HEK293 (cell line): ENCODE measurements at regions not wholly inside any gene's neighbourhood (a gene's known extent, or its start where the extent isn't known, plus 50 kb on each side); places are given as distances from the start of the nearest gene placed in this dataset.

Experiments
- GFI1B ChIP-seq: fragments of 450-650 bp; formaldehyde crosslinking; IDR thresholded peaks from 2 replicates; pipeline ENCODE4 v1.5.1; 2016; ENCODE audit warnings: missing biosample characterization, missing genetic modification characterization
- HOXA7 ChIP-seq: sonication (generic); formaldehyde crosslinking; IDR thresholded peaks from 2 replicates; pipeline ENCODE4 v1.8.1; 2022; ENCODE audit warnings: missing genetic modification reagents, borderline replicate concordance
- KLF1 ChIP-seq: fragments of 450-650 bp; formaldehyde crosslinking; IDR thresholded peaks from 2 replicates; pipeline ENCODE4 v1.5.1; 2016; ENCODE audit warnings: missing biosample characterization, missing genetic modification characterization
- TCF7L2 ChIP-seq: IDR thresholded peaks from 2 replicates; pipeline ENCODE4 v1.6.1; 2011; ENCODE audit warnings: low read depth, mild to moderate bottlenecking, inconsistent platforms, low read length, moderate library complexity, borderline replicate concordance
- ZBTB21 ChIP-seq: fragments of 450-650 bp; formaldehyde crosslinking; IDR thresholded peaks from 2 replicates; pipeline ENCODE4 v1.5.1; 2017; ENCODE audit warnings: missing biosample characterization, missing genetic modification characterization
- ZFP41 ChIP-seq: fragments of 450-650 bp; formaldehyde crosslinking; IDR thresholded peaks from 2 replicates; pipeline ENCODE4 v1.5.1; 2016; ENCODE audit warnings: missing biosample characterization, missing genetic modification characterization, borderline replicate concordance
- ZNF138 ChIP-seq: fragments of 450-650 bp; formaldehyde crosslinking; IDR thresholded peaks from 2 replicates; pipeline ENCODE4 v1.5.1; 2016; ENCODE audit warnings: missing biosample characterization, missing genetic modification characterization, borderline replicate concordance
- TF ChIP-seq, protein P1 (sequence below): fragments of 450-650 bp; formaldehyde crosslinking; IDR thresholded peaks from 2 replicates; pipeline ENCODE4 v1.5.1; 2016; ENCODE audit warnings: missing biosample characterization, missing genetic modification characterization
- TF ChIP-seq, protein P2 (sequence below): fragments of 450-650 bp; formaldehyde crosslinking; IDR thresholded peaks from 2 replicates; pipeline ENCODE4 v1.5.1; 2016; ENCODE audit warnings: missing biosample characterization, missing genetic modification characterization, low read depth

DNA sequence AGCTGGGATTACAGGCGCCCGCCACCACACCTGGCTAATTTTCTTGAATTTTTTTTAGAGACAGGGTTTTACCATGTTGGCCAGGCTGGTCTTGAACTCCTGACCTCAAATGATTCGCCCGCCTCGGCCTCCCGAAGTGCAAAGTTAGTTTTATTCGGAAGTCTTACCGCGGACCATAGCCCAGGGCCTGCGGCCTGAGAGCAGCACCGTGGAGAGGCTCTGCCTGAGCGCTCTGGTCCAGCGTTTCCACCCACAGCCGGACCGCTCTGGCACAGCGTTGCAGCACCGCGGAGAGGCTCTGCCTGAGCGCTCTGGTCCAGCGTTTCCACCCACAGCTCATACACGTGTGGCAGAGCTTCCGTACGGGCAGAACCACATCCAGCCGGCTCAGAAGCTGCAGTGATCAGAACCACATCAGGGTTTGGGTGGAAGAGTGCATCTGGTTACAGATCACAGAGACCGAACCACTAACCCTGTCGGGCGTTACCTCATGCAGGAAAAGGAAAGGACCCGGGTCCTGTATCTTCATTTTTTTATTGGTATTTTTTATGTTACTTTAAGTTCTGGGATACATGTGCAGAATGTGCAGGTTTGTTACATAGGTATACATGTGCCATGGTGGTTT lies 102.4 kb upstream of the SOX1 start:
- TF ChIP-seq GFI1B (tag by site-specific recombination) = no peak
- TF ChIP-seq, protein P1, sequence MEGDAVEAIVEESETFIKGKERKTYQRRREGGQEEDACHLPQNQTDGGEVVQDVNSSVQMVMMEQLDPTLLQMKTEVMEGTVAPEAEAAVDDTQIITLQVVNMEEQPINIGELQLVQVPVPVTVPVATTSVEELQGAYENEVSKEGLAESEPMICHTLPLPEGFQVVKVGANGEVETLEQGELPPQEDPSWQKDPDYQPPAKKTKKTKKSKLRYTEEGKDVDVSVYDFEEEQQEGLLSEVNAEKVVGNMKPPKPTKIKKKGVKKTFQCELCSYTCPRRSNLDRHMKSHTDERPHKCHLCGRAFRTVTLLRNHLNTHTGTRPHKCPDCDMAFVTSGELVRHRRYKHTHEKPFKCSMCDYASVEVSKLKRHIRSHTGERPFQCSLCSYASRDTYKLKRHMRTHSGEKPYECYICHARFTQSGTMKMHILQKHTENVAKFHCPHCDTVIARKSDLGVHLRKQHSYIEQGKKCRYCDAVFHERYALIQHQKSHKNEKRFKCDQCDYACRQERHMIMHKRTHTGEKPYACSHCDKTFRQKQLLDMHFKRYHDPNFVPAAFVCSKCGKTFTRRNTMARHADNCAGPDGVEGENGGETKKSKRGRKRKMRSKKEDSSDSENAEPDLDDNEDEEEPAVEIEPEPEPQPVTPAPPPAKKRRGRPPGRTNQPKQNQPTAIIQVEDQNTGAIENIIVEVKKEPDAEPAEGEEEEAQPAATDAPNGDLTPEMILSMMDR (tag by site-specific recombination) = no peak
- no peak for TF ChIP-seq KLF1
- TF ChIP-seq TCF7L2 = no peak
- no peak for TF ChIP-seq ZNF138 (tag by site-specific recombination)
- no peak for TF ChIP-seq ZFP41 (tag by site-specific recombination)
- TF ChIP-seq HOXA7 (CRISPR knock-in tag) = no peak
- TF ChIP-seq ZBTB21 (tag by site-specific recombination) = no peak
- TF ChIP-seq, protein P2, sequence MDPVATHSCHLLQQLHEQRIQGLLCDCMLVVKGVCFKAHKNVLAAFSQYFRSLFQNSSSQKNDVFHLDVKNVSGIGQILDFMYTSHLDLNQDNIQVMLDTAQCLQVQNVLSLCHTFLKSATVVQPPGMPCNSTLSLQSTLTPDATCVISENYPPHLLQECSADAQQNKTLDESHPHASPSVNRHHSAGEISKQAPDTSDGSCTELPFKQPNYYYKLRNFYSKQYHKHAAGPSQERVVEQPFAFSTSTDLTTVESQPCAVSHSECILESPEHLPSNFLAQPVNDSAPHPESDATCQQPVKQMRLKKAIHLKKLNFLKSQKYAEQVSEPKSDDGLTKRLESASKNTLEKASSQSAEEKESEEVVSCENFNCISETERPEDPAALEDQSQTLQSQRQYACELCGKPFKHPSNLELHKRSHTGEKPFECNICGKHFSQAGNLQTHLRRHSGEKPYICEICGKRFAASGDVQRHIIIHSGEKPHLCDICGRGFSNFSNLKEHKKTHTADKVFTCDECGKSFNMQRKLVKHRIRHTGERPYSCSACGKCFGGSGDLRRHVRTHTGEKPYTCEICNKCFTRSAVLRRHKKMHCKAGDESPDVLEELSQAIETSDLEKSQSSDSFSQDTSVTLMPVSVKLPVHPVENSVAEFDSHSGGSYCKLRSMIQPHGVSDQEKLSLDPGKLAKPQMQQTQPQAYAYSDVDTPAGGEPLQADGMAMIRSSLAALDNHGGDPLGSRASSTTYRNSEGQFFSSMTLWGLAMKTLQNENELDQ (tag by site-specific recombination) = no peak
